ENCODE measurements at regions not wholly inside any gene's neighbourhood (a gene's known extent, or its start where the extent isn't known, plus 50 kb on each side); places are given as distances from the start of the nearest gene placed in this dataset.

- TF ChIP-seq CTCF (IDR thresholded peaks at IDR 0.05; ENCODE audit: low read depth, low read length, missing control alignments) = no peak
- H3K4me3 ChIP-seq (ENCODE audit: low read depth, low read length) = no peak overlapping the region
- in situ Hi-C loops (cut with HindIII; ENCODE audit: low sequenced_read_pairs) = no loop called here
- DNase-seq (ENCODE audit: low read depth) = no peak
These were observed 281.5 kb downstream of the PLPP3 start for GRCh38 chr1:56297904-56298303.

- in situ Hi-C loops (cut with HindIII; ENCODE audit: low sequenced_read_pairs) = no loop called here
- DNase-seq (ENCODE audit: low read depth) = no peak
- TF ChIP-seq CTCF (IDR thresholded peaks at IDR 0.05; ENCODE audit: low read depth, low read length, missing control alignments) = no peak
- H3K4me3 ChIP-seq (ENCODE audit: low read depth, low read length) = no peak overlapping the region
These were observed 282.2 kb downstream of the PLPP3 start for GRCh38 chr1:56297208-56297607.

- in situ Hi-C loops (cut with HindIII; ENCODE audit: low sequenced_read_pairs) = no loop called here
- no peak for TF ChIP-seq CTCF (IDR thresholded peaks at IDR 0.05; ENCODE audit: low read depth, low read length, missing control alignments)
- no peak for DNase-seq (ENCODE audit: low read depth)
- H3K4me3 ChIP-seq (ENCODE audit: low read depth, low read length) = no peak overlapping the region
These were observed 283.1 kb downstream of the PLPP3 start for GRCh38 chr1:56295949-56296929.

- no peak for DNase-seq (ENCODE audit: low read depth)
- no peak overlapping the region for H3K4me3 ChIP-seq (ENCODE audit: low read depth, low read length)
- TF ChIP-seq CTCF (IDR thresholded peaks at IDR 0.05; ENCODE audit: low read depth, low read length, missing control alignments) = no peak
- in situ Hi-C loops (cut with HindIII; ENCODE audit: low sequenced_read_pairs) = no loop called here
These were observed 287.9 kb downstream of the PLPP3 start for GRCh38 chr1:56291374-56291919.

- in situ Hi-C loops (cut with HindIII; ENCODE audit: low sequenced_read_pairs) = no loop called here
- DNase-seq (ENCODE audit: low read depth) = no peak
- H3K4me3 ChIP-seq (ENCODE audit: low read depth, low read length) = no peak overlapping the region
- no peak for TF ChIP-seq CTCF (IDR thresholded peaks at IDR 0.05; ENCODE audit: low read depth, low read length, missing control alignments)
These were observed 290.1 kb downstream of the PLPP3 start for GRCh38 chr1:56289260-56289659.

GRCh38 chr1:56287721-56288120 is 291.6 kb downstream of the PLPP3 start:
- TF ChIP-seq CTCF (IDR thresholded peaks at IDR 0.05; ENCODE audit: low read depth, low read length, missing control alignments) = no peak
- DNase-seq (ENCODE audit: low read depth) = no peak
- in situ Hi-C loops (cut with HindIII; ENCODE audit: low sequenced_read_pairs) = no loop called here
- no peak overlapping the region for H3K4me3 ChIP-seq (ENCODE audit: low read depth, low read length)

All from astrocyte of the cerebellum (primary cell).